Right lobe of liver (tissue), 6 donors: ENCODE measurements at regions not wholly inside any gene's neighbourhood (a gene's known extent, or its start where the extent isn't known, plus 50 kb on each side); places are given as distances from the start of the nearest gene placed in this dataset.

ENCODE experiments used
- ATAC-seq, 4 donors: fragments of 200-7000 bp; cut with Tn5 transposase; one replicate each; pipeline ENCODE4 v1.9.1; 2020; ENCODE audit warnings: mild to moderate bottlenecking in 4 of 4, moderate library complexity in 4 of 4
- DNase-seq, 3 donors: peaks; one replicate each; pipeline ENCODE4 v3.0.0-alpha.2; 2020
- H3K27ac ChIP-seq, 3 donors: fragments of 200-600 bp; one replicate each; pipeline ENCODE4 v1.8.0; 2022
- H3K27me3 ChIP-seq, 2 donors: fragments of 200-600 bp; one replicate each; pipeline ENCODE4 v1.8.0; 2022
- H3K36me3 ChIP-seq, 4 donors: fragments of 200-600 bp; sonication (generic) in 1 of 4; one replicate each; pipeline versions ENCODE4 v1.5.1 to v1.8.0; 2017 to 2022; ENCODE audit warnings: control low read depth in 1 of 4
- H3K4me1 ChIP-seq, 4 donors: fragments of 200-600 bp; sonication (generic) in 1 of 4; one replicate each; pipeline versions ENCODE4 v1.5.1 to v1.8.0; 2017 to 2022; ENCODE audit warnings: control low read depth in 1 of 4
- H3K4me3 ChIP-seq, 3 donors: fragments of 200-600 bp; one replicate each; pipeline ENCODE4 v1.8.0; 2022
- H3K9me3 ChIP-seq, 4 donors: fragments of 200-600 bp; sonication (generic) in 1 of 4; one replicate each; pipeline versions ENCODE4 v1.5.1 to v1.8.0; 2017 to 2022; ENCODE audit warnings: control low read depth in 1 of 4
- POLR2A ChIP-seq: fragments of 450-650 bp; IDR thresholded peaks from one replicate; pipeline ENCODE4 v1.6.1; 2017; ENCODE audit warnings: antibody characterized with exemption, mild to moderate bottlenecking
- WGBS: methylation state at CpG from one replicate; pipeline ENCODE4 v1.1.6; 2018; ENCODE audit warnings: low coverage, low lambda C conversion rate; ENCODE audit not compliant: insufficient coverage; ENCODE audit errors: missing lambda C conversion rate; 5-methylcytosine and 5-hydroxymethylcytosine counted together
- intact Hi-C, 2 donors: fragments of 100-400 bp; cut with DNase I; formaldehyde crosslinking; loops; one replicate each; pipeline versions ENCODE4 v1.11.2 to v1.14.1; 2022
- TF ChIP-seq, protein P1 (sequence below), 4 donors: fragments of 200-600 bp in 3 of 4; fragments of 450-650 bp in 1 of 4; IDR thresholded peaks; one replicate each; pipeline versions ENCODE4 v1.5.1 to v1.8.0; 2016 to 2022; ENCODE audit warnings: antibody characterized with exemption in 4 of 4, mild to moderate bottlenecking in 2 of 4
- donor health status: DM: no; HTN: yes; CAD: no.
- donor health status: DM: no; HTN: no; CAD: no.
- donor health status: DM: no; HTN: no; CAD: no.
- donor health status: DM: no; HTN: yes; CAD: no.
- donor health status: DM: no; HTN: yes; CAD: no.

DNA sequence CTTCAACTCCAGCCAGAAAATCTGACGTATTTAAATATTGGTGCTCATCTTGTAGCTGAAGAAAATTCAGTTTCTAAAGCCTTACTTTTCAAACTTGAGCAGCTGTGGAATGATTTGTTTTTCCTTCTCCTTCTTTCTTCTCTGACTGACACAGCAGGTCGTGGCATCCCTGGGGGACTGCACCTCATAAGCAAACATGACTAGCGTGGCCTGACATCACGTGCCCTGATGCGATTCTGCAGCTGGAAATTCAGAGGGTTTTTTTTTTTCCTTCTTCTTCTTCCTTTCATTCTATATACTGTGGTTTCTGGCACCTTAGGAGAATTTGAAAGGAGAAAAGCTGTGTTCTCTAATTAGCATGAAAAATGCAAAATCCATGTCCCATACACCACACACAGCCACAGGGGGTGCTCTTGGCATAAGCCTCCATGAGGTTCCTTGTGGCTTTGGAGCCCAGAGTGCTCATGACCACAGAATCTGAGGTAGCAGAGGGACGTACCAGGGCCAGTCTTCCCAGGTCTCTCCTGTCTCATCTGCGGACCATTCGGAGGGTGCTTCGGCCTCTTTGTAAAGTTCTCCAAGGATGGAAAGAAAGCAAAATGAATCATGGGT, 258.5 kb upstream of the CDH4 start:
- WGBS, result 40% methylated on average over 9 of the region's 9 CpGs
- ATAC-seq (no peak), DNase-seq (no peak)
- no peak for TF ChIP-seq POLR2A
- TF ChIP-seq, protein P1, sequence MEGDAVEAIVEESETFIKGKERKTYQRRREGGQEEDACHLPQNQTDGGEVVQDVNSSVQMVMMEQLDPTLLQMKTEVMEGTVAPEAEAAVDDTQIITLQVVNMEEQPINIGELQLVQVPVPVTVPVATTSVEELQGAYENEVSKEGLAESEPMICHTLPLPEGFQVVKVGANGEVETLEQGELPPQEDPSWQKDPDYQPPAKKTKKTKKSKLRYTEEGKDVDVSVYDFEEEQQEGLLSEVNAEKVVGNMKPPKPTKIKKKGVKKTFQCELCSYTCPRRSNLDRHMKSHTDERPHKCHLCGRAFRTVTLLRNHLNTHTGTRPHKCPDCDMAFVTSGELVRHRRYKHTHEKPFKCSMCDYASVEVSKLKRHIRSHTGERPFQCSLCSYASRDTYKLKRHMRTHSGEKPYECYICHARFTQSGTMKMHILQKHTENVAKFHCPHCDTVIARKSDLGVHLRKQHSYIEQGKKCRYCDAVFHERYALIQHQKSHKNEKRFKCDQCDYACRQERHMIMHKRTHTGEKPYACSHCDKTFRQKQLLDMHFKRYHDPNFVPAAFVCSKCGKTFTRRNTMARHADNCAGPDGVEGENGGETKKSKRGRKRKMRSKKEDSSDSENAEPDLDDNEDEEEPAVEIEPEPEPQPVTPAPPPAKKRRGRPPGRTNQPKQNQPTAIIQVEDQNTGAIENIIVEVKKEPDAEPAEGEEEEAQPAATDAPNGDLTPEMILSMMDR (IDR thresholded peaks at IDR 0.05), result no peak
- H3K4me3 ChIP-seq, result no peak overlapping the region
- H3K9me3 ChIP-seq, result no peaks in the 10 kb centered on the region
- no peak overlapping the region for H3K27ac ChIP-seq
- H3K4me1 ChIP-seq, result no peaks in the 10 kb centered on the region
- intact Hi-C loops, result no loop called here
- H3K27me3 ChIP-seq, result no peaks in the 10 kb centered on the region
- no peaks in the 10 kb centered on the region for H3K36me3 ChIP-seq

DNA sequence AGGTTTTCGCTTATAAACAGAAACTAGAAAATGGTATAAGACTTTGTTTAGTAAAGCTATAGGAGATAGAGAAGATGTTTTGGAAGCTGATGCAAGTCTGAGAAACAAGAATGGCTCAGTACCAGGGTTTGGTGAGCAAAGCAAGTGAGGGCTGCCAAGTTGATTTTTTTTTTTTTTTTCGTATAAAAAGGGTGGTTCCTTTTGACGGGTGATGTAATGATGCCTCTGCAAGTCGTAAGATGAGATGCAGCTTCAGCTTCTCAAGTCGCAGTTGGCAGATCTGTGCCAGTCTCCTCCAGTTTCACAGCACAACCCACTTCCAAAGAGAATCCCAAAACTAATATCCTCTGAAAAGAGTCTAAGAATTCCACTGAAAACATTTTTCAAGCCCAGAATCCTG, 252.8 kb upstream of the CDH4 start:
- Histone ChIP-seq H3K27me3 (no peaks in the 10 kb centered on the region), H3K4me1 (no peaks in the 10 kb centered on the region), H3K4me3 (no peak overlapping the region), H3K27ac (no peak overlapping the region), H3K9me3 (no peaks in the 10 kb centered on the region), H3K36me3 (no peaks in the 10 kb centered on the region)
- ATAC-seq (no peak), DNase-seq (no peak)
- intact Hi-C loops, result no loop called here
- WGBS, result 42% methylated on average over 5 of the region's 5 CpGs
- no peak for TF ChIP-seq POLR2A
- TF ChIP-seq, protein P1 (IDR thresholded peaks at IDR 0.05), result no peak

DNA sequence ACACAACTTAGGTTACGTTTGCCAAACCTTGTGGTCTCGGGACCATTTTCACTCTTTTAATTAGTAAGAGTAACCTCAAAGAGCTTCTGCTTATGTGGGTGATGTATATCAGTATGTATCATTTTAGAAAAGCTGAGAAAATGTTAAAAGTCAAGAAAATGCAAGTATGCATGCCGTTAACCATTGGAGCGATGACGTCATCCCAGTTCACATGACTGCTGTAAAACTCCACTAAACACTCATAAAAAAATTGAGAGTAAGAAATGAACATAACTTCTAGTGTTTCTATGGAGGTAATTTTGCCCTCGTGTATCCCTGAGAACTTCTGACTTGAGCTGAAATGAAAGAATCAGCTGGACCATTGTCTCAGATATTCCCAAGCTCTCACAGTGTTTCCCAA, 250.0 kb upstream of the CDH4 start:
- TF ChIP-seq POLR2A, result no peak
- TF ChIP-seq, protein P1 (IDR thresholded peaks at IDR 0.05), result no peak
- H3K4me1 ChIP-seq, result no peaks in the 10 kb centered on the region
- intact Hi-C loops, result no loop called here
- DNase-seq (no peak), ATAC-seq (no peak)
- no peaks in the 10 kb centered on the region for H3K27me3 ChIP-seq
- H3K36me3 ChIP-seq, result no peaks in the 10 kb centered on the region
- H3K9me3 ChIP-seq, result no peaks in the 10 kb centered on the region
- no peak overlapping the region for H3K27ac ChIP-seq
- no peak overlapping the region for H3K4me3 ChIP-seq
- 51% methylated on average over 6 of the region's 6 CpGs for WGBS

DNA sequence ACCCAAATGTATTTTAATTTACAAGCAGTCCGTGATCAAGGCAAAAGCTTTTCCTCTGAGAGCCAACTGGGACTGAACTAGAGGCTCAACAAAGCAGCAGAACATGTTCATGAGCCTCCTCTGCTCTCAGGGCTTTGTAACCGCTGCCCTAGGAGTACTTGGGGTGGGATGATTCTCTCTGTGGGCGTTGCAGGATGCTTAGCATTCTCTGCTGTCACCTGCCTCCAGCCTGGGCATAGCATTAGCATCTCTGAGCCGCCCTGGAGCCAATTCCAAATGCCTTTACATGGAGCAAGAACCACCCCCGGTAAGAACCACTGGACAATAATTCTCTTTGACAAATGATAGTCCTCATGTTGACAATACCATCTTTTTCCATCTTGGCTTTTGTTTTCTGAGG, 237.6 kb upstream of the CDH4 start:
- DNase-seq (no peak), ATAC-seq (no peak)
- TF ChIP-seq, protein P1 (IDR thresholded peaks at IDR 0.05), result no peak
- no peak for TF ChIP-seq POLR2A
- H3K36me3 ChIP-seq, result no peaks in the 10 kb centered on the region
- intact Hi-C loops, result no loop called here
- no peaks in the 10 kb centered on the region for H3K4me1 ChIP-seq
- H3K27ac ChIP-seq, result no peak overlapping the region
- H3K9me3 ChIP-seq, result no peaks in the 10 kb centered on the region
- no peaks in the 10 kb centered on the region for H3K27me3 ChIP-seq
- 9% methylated on average over 4 of the region's 5 CpGs for WGBS
- H3K4me3 ChIP-seq, result no peak overlapping the region

DNA sequence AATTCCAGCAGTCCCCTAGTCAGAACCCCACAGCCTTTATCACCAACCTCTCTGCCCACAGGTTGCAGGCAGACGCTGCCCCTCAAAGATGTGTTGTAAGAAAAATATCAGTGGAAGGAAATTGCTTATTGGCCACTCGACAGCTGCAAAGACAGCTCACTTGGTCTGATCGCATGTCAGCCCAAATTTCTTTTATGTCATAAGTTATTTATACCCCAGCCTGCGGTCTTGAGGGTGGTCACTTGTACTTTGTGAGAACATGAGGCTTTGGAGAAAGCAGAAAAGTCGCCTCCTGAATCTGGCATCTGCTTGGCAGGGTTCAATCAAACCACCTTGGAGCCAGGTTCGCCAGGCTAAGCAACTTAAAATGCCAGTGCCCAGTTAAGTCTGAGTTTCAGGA, 236.5 kb upstream of the CDH4 start:
- no peaks in the 10 kb centered on the region for H3K9me3 ChIP-seq
- H3K27me3 ChIP-seq, result no peaks in the 10 kb centered on the region
- no peak overlapping the region for H3K4me3 ChIP-seq
- TF ChIP-seq, protein P1 (IDR thresholded peaks at IDR 0.05), result no peak
- no peak for TF ChIP-seq POLR2A
- DNase-seq, result no peak
- intact Hi-C loops, result no loop called here
- H3K4me1 ChIP-seq, result no peaks in the 10 kb centered on the region
- H3K27ac ChIP-seq, result no peak overlapping the region
- H3K36me3 ChIP-seq, result no peaks in the 10 kb centered on the region
- no peak for ATAC-seq
- 33% methylated on average over 5 of the region's 6 CpGs for WGBS
